Trophoblast cell (in vitro differentiated cells and primary cell): ENCODE measurements at regions not wholly inside any gene's neighbourhood (a gene's known extent, or its start where the extent isn't known, plus 50 kb on each side); places are given as distances from the start of the nearest gene placed in this dataset.

Experiments
- DNase-seq, 2 donors: peaks; one replicate each; pipeline ENCODE4 v3.0.0-alpha.2; 2016
- H2AFZ ChIP-seq: 2 replicates; pipeline ENCODE4 v1.6.1; 2013; ENCODE audit warnings: low read length, moderate library complexity, mild to moderate bottlenecking; ENCODE audit not compliant: insufficient read depth, poor library complexity
- H2AK5ac ChIP-seq: 2 replicates; pipeline ENCODE4 v1.6.1; 2013; ENCODE audit warnings: mild to moderate bottlenecking, low read length
- H2BK120ac ChIP-seq: 2 replicates; pipeline ENCODE4 v1.6.1; 2013; ENCODE audit warnings: low read length, mild to moderate bottlenecking, moderate library complexity; ENCODE audit not compliant: insufficient read depth, poor library complexity
- H2BK12ac ChIP-seq: 2 replicates; pipeline ENCODE4 v1.6.1; 2013; ENCODE audit warnings: mild to moderate bottlenecking, low read length, moderate library complexity
- H2BK5ac ChIP-seq: 2 replicates; pipeline ENCODE4 v1.6.1; 2013; ENCODE audit warnings: low read length, low read depth, moderate library complexity, mild to moderate bottlenecking; ENCODE audit not compliant: poor library complexity
- H3K14ac ChIP-seq: 2 replicates; pipeline ENCODE4 v1.6.1; 2013; ENCODE audit warnings: mild to moderate bottlenecking, low read length
- H3K18ac ChIP-seq: 2 replicates; pipeline ENCODE4 v1.6.1; 2013; ENCODE audit warnings: mild to moderate bottlenecking, low read length
- H3K23ac ChIP-seq: 2 replicates; pipeline ENCODE4 v1.6.1; 2013; ENCODE audit warnings: low read length
- H3K27ac ChIP-seq: 2 replicates; pipeline ENCODE4 v1.5.1; 2013; ENCODE audit warnings: low read depth, mild to moderate bottlenecking, inconsistent platforms, low read length, moderate library complexity
- H3K27me3 ChIP-seq: 2 replicates; pipeline ENCODE4 v1.6.1; 2013; ENCODE audit warnings: inconsistent platforms, mild to moderate bottlenecking, low read length, moderate library complexity; ENCODE audit not compliant: insufficient read depth
- H3K36me3 ChIP-seq, 2 experiments: 1 replicate in 1 of 2; 2 replicates in 1 of 2; pipeline ENCODE4 v1.6.1; 2013; ENCODE audit warnings: low read length in 2 of 2, mild to moderate bottlenecking in 2 of 2, moderate library complexity in 1 of 2; ENCODE audit not compliant: insufficient read depth in 2 of 2, control insufficient read depth in 1 of 2
- H3K4ac ChIP-seq: 2 replicates; pipeline ENCODE4 v1.6.1; 2013; ENCODE audit warnings: low read depth, mild to moderate bottlenecking, low read length, moderate library complexity
- H3K4me1 ChIP-seq, 2 experiments: 1 replicate in 1 of 2; 2 replicates in 1 of 2; pipeline ENCODE4 v1.6.1; 2013; ENCODE audit warnings: low read length in 2 of 2, mild to moderate bottlenecking in 2 of 2, moderate library complexity in 1 of 2; ENCODE audit not compliant: insufficient read depth in 2 of 2, control insufficient read depth in 1 of 2
- H3K4me2 ChIP-seq: 2 replicates; pipeline ENCODE4 v1.6.1; 2013; ENCODE audit warnings: inconsistent platforms, mild to moderate bottlenecking, low read length, moderate library complexity
- H3K4me3 ChIP-seq: 2 replicates; pipeline ENCODE4 v1.5.1; 2013; ENCODE audit warnings: mild to moderate bottlenecking, low read depth, low read length, inconsistent platforms
- H3K79me1 ChIP-seq: one replicate; pipeline ENCODE4 v1.6.1; 2013; ENCODE audit warnings: low read length
- H3K79me2 ChIP-seq: 2 replicates; pipeline ENCODE4 v1.6.1; 2013; ENCODE audit warnings: low read length, mild to moderate bottlenecking; ENCODE audit not compliant: control insufficient read depth, insufficient read depth, poor library complexity
- H3K9ac ChIP-seq: 2 replicates; pipeline ENCODE4 v1.6.1; 2013; ENCODE audit warnings: mild to moderate bottlenecking, low read length
- H3K9me3 ChIP-seq: 2 replicates; pipeline ENCODE4 v1.6.1; 2013; ENCODE audit warnings: low read depth, mild to moderate bottlenecking, control low read depth, inconsistent platforms, low read length; ENCODE audit not compliant: insufficient read depth
- H4K12ac ChIP-seq: 2 replicates; pipeline ENCODE4 v1.6.1; 2013; ENCODE audit warnings: low read depth, mild to moderate bottlenecking, low read length, moderate library complexity
- H4K8ac ChIP-seq: 2 replicates; pipeline ENCODE4 v1.6.1; 2013; ENCODE audit warnings: low read depth, mild to moderate bottlenecking, low read length, moderate library complexity
- H4K91ac ChIP-seq: one replicate; pipeline ENCODE4 v1.6.1; 2013; ENCODE audit warnings: low read depth, mild to moderate bottlenecking, low read length, moderate library complexity
- WGBS: extraction: QIAGEN DNeasy Blood & Tissue Kit; methylation state at CpG from one replicate; pipeline ENCODE4 v1.1.7; 2013; ENCODE audit warnings: missing lambda C conversion rate; ENCODE audit not compliant: insufficient read length, insufficient coverage; ENCODE audit errors: extremely low coverage; 5-methylcytosine and 5-hydroxymethylcytosine counted together

DNA sequence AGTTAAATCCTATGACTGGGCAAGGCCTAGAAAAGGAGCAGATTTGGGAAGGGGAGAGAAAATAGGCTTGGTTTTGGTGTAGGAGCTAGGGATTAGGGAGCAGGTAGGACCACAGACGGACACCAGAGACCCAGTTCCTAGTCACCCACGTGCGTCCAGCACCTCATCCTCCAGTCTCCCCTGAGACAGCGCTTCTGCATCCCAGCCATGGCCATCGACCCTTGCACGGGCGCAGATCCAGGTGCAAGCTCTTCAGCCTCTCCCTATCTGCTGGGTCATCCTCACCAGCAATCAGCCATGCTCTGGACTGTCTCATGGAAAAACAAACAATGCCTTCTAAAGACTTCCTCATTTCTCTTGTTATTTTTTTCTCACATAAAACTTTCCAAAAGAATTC is 246.8 kb upstream of the RAB6C start:
- Histone ChIP-seq H3K79me2 (no peaks in the 10 kb centered on the region), H4K91ac (no peak overlapping the region), H3K36me3 (no peaks in the 10 kb centered on the region), H3K79me1 (no peaks in the 10 kb centered on the region), H3K9me3 (peaks cover 4% of the 10 kb centered on the region), H4K12ac (no peak overlapping the region), H3K18ac (no peak overlapping the region), H2AK5ac (no peak overlapping the region), H3K14ac (no peak overlapping the region), H3K4me3 (no peak overlapping the region), H2BK12ac (no peak overlapping the region), H3K9ac (no peak overlapping the region), H3K4ac (no peak overlapping the region), H2BK5ac (no peak overlapping the region), H3K27ac (no peak overlapping the region), H4K8ac (no peak overlapping the region), H3K23ac (no peak overlapping the region), H2AFZ (no peak overlapping the region), H3K27me3 (no peaks in the 10 kb centered on the region), H3K4me2 (no peak overlapping the region), H3K4me1 (peaks cover 3 to 4% of the 10 kb centered on the region in 2 experiments), H2BK120ac (no peak overlapping the region)
- no CpG with 5 or more reads among the region's 7 CpGs for WGBS
- DNase-seq, result no peak

- no peak overlapping the region for H3K4ac ChIP-seq
- no peak overlapping the region for H3K9ac ChIP-seq
- no peaks in the 10 kb centered on the region for H3K79me2 ChIP-seq
- no peak overlapping the region for H3K18ac ChIP-seq
- H3K27me3 ChIP-seq, result no peaks in the 10 kb centered on the region
- H3K27ac ChIP-seq, result no peak overlapping the region
- H3K36me3 ChIP-seq, result no peaks in the 10 kb centered on the region
- peaks cover 6% of the 10 kb centered on the region for H3K9me3 ChIP-seq
- H3K79me1 ChIP-seq, result no peaks in the 10 kb centered on the region
- H2BK12ac ChIP-seq, result no peak overlapping the region
- no peak for DNase-seq
- no peak overlapping the region for H2BK5ac ChIP-seq
- no peak overlapping the region for H3K4me2 ChIP-seq
- no peak overlapping the region for H3K4me3 ChIP-seq
- no peak overlapping the region for H4K8ac ChIP-seq
- no peak overlapping the region for H4K91ac ChIP-seq
- H2AFZ ChIP-seq, result no peak overlapping the region
- WGBS, result no CpG with 5 or more reads among the region's 3 CpGs
- no peak overlapping the region for H2BK120ac ChIP-seq
- no peak overlapping the region for H3K23ac ChIP-seq
- H3K4me1 ChIP-seq, result peaks cover 3 to 4% of the 10 kb centered on the region in 2 experiments
- no peak overlapping the region for H2AK5ac ChIP-seq
- no peak overlapping the region for H3K14ac ChIP-seq
- no peak overlapping the region for H4K12ac ChIP-seq
Observed at GRCh38 chr2:129733041-129733440, 246.4 kb upstream of the RAB6C start.

DNA sequence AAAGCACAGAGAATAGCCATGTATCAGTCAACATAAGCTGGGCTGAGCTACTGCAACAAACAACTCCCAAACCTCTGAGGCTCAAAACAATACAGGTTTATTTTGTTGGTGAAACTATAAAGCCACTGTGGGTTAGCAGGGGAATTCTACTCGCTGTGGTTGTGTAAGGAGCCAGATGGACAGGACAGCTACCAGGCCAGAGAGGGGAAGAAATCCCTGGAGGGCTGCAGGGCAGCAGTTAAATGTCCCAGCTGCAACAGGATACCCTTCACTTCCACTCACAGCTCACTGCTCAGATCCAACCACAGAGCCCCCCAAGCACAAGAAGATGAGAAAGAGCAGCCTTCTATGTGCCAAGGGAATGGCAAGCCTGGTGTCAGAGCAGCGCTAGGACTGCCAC is 245.9 kb upstream of the RAB6C start:
- H3K4me2 ChIP-seq, result no peak overlapping the region
- no peaks in the 10 kb centered on the region for H3K27me3 ChIP-seq
- no peaks in the 10 kb centered on the region for H3K36me3 ChIP-seq
- WGBS, result no CpG with 5 or more reads among the region's 2 CpGs
- H3K27ac ChIP-seq, result no peak overlapping the region
- H3K4me1 ChIP-seq, result peaks cover 1 to 2% of the 10 kb centered on the region in 2 experiments
- no peak for DNase-seq
- H2BK12ac ChIP-seq, result no peak overlapping the region
- no peak overlapping the region for H4K91ac ChIP-seq
- H3K4ac ChIP-seq, result no peak overlapping the region
- H3K9ac ChIP-seq, result no peak overlapping the region
- no peaks in the 10 kb centered on the region for H3K79me1 ChIP-seq
- no peak overlapping the region for H2AFZ ChIP-seq
- H4K12ac ChIP-seq, result no peak overlapping the region
- H2BK120ac ChIP-seq, result no peak overlapping the region
- no peak overlapping the region for H3K14ac ChIP-seq
- no peak overlapping the region for H3K23ac ChIP-seq
- no peaks in the 10 kb centered on the region for H3K79me2 ChIP-seq
- no peak overlapping the region for H2BK5ac ChIP-seq
- no peak overlapping the region for H4K8ac ChIP-seq
- H2AK5ac ChIP-seq, result no peak overlapping the region
- H3K18ac ChIP-seq, result no peak overlapping the region
- H3K4me3 ChIP-seq, result no peak overlapping the region
- H3K9me3 ChIP-seq, result peaks cover 8% of the 10 kb centered on the region

DNA sequence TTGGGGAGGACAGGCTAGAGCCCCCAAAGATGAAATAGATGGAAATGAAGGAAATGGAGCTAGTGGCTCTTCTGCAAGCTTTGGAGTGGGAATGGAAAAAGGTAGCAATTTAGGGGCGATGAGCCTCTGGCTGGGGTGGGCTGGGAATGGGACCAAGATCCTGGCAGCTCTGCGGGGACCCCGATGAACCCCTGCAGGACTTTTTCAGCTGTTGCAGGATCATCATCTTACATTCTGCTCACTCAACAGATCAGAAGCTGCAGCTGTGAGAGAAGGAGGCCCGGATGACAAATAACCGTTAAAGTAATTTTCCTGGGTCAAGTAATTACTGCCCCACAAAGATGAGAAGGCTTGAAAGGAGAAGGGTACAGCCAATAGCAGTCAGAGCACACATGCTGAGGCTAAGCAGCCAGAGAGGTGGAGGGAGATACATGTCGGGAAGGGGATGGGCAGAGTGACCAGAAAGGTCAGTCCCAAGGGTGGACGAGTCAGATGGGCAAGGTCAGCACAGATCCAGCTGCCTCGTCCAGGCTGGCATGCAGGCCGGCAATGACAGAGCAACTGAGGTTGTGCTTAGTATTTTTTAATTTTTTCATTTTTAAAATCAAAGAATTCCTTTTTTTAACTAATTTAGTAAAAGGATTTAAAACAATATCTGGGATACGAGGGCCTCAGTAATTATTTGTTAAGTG is 245.0 kb upstream of the RAB6C start:
- no peak overlapping the region for H4K91ac ChIP-seq
- no peak overlapping the region for H2BK5ac ChIP-seq
- H3K79me2 ChIP-seq, result no peaks in the 10 kb centered on the region
- H3K4ac ChIP-seq, result no peak overlapping the region
- no peaks in the 10 kb centered on the region for H3K79me1 ChIP-seq
- DNase-seq, result no peak
- no peak overlapping the region for H3K23ac ChIP-seq
- H3K27ac ChIP-seq, result no peak overlapping the region
- no peak overlapping the region for H2AK5ac ChIP-seq
- peaks cover 8% of the 10 kb centered on the region for H3K9me3 ChIP-seq
- H3K4me1 ChIP-seq, result no peaks in the 10 kb centered on the region
- H3K36me3 ChIP-seq, result no peaks in the 10 kb centered on the region
- WGBS, result no CpG with 5 or more reads among the region's 10 CpGs
- H3K4me2 ChIP-seq, result no peak overlapping the region
- H2BK12ac ChIP-seq, result no peak overlapping the region
- H3K14ac ChIP-seq, result no peak overlapping the region
- no peak overlapping the region for H3K18ac ChIP-seq
- H4K12ac ChIP-seq, result no peak overlapping the region
- H2BK120ac ChIP-seq, result no peak overlapping the region
- no peak overlapping the region for H3K9ac ChIP-seq
- H2AFZ ChIP-seq, result no peak overlapping the region
- no peak overlapping the region for H3K4me3 ChIP-seq
- no peak overlapping the region for H4K8ac ChIP-seq
- H3K27me3 ChIP-seq, result no peaks in the 10 kb centered on the region
